ENCODE measurements at regions not wholly inside any gene's neighbourhood (a gene's known extent, or its start where the extent isn't known, plus 50 kb on each side); places are given as distances from the start of the nearest gene placed in this dataset.

- TF ChIP-seq HDAC1 (IDR thresholded peaks at IDR 0.05) (no peak), ZBTB7A (IDR thresholded peaks at IDR 0.05; ENCODE audit: borderline replicate concordance, control insufficient read depth, low read depth, low read length) (no peak), MEF2D (tag; conservative IDR thresholded peaks at IDR 0.05; ENCODE audit: low read depth) (no peak), MED1 (CRISPR knock-in tag; IDR thresholded peaks at IDR 0.05; ENCODE audit: borderline replicate concordance) (no peak), ZNF561 (CRISPR knock-in tag; conservative IDR thresholded peaks at IDR 0.05) (no peak), NBN (IDR thresholded peaks at IDR 0.05; ENCODE audit: low read depth) (no peak), E2F6 (IDR thresholded peaks at IDR 0.05; ENCODE audit: borderline replicate concordance in 1 of 2, extremely low read depth in 1 of 2, insufficient read depth in 1 of 2, insufficient read length in 1 of 2, low read depth in 1 of 2, low read length in 1 of 2, poor library complexity in 1 of 2, severe bottlenecking in 1 of 2) (no peak), ZNF592 (IDR thresholded peaks at IDR 0.05) (no peak)
Measured at GRCh38 chr2:8028036-8028435, 653.8 kb upstream of the ID2 start (continued).

Measured in K562 (cell line).